ENCODE measurements at regions not wholly inside any gene's neighbourhood (a gene's known extent, or its start where the extent isn't known, plus 50 kb on each side); places are given as distances from the start of the nearest gene placed in this dataset.

- Histone ChIP-seq H4K20me1 (ENCODE audit: insufficient read depth) (no peaks in the 10 kb centered on the region), H3K4me1 (ENCODE audit: insufficient read depth) (no peaks in the 10 kb centered on the region), H3K9me3 (ENCODE audit: low read depth) (no peaks in the 10 kb centered on the region), H3K9ac (no peak overlapping the region), H3K4me2 (ENCODE audit: unreplicated experiment) (no peak overlapping the region), H3K27ac (no peak overlapping the region), H3F3A (ENCODE audit: insufficient read depth) (no peaks in the 10 kb centered on the region), H3K79me2 (ENCODE audit: insufficient read depth) (no peaks in the 10 kb centered on the region), H3K9me2 (ENCODE audit: insufficient read depth) (no peaks in the 10 kb centered on the region), H3K36me3 (ENCODE audit: low read depth) (no peaks in the 10 kb centered on the region), H3K4me3 (no peak overlapping the region), H2AFZ (no peak overlapping the region), H3K27me3 (replicated peaks; ENCODE audit: insufficient read depth) (0 out of 2 replicates have a peak, but pooled peaks cover 7% of the 10 kb centered on the region)
- no peak for DNase-seq
- TF ChIP-seq EZH2phosphoT487 (IDR thresholded peaks at IDR 0.05; ENCODE audit: insufficient read depth, low read depth) = no peak
- TF ChIP-seq EZH2 (IDR thresholded peaks at IDR 0.05; ENCODE audit: insufficient read depth, poor library complexity, severe bottlenecking) = no peak
- WGBS, 2 experiments (ENCODE audit: low coverage in 1 of 2, low lambda C conversion rate in 2 of 2, missing lambda C conversion rate in 2 of 2) = 18 to 23% methylated on average over 4 of the region's 4 CpGs
- in situ Hi-C loops (cut with MboI) = loop anchor here (25.0 kb wide), 1 partner anchor 745 kb away; the partner anchor contains the start of gene SFMBT2
Observed at GRCh38 chr10:6667150-6667549, 87.1 kb upstream of the PRKCQ start.

- Histone ChIP-seq H3K9me2 (ENCODE audit: insufficient read depth) (no peaks in the 10 kb centered on the region), H3K9ac (no peak overlapping the region), H3K4me3 (no peak overlapping the region), H3K27ac (no peak overlapping the region), H3K27me3 (replicated peaks; ENCODE audit: insufficient read depth) (0 out of 2 replicates have a peak, but pooled peaks cover 13% of the 10 kb centered on the region), H3F3A (ENCODE audit: insufficient read depth) (no peaks in the 10 kb centered on the region), H3K4me2 (ENCODE audit: unreplicated experiment) (no peak overlapping the region), H3K9me3 (ENCODE audit: low read depth) (no peaks in the 10 kb centered on the region), H3K36me3 (ENCODE audit: low read depth) (no peaks in the 10 kb centered on the region), H3K4me1 (ENCODE audit: insufficient read depth) (no peaks in the 10 kb centered on the region), H3K79me2 (ENCODE audit: insufficient read depth) (no peaks in the 10 kb centered on the region), H2AFZ (no peak overlapping the region), H4K20me1 (ENCODE audit: insufficient read depth) (no peaks in the 10 kb centered on the region)
- TF ChIP-seq EZH2phosphoT487 (IDR thresholded peaks at IDR 0.05; ENCODE audit: insufficient read depth, low read depth) (no peak), EZH2 (IDR thresholded peaks at IDR 0.05; ENCODE audit: insufficient read depth, poor library complexity, severe bottlenecking) (no peak)
- 56 to 59% methylated on average over 6 of the region's 6 CpGs for WGBS, 2 experiments (ENCODE audit: low coverage in 1 of 2, low lambda C conversion rate in 2 of 2, missing lambda C conversion rate in 2 of 2)
- no peak for DNase-seq
- in situ Hi-C loops (cut with MboI) = loop anchor here (25.0 kb wide), 1 partner anchor 746 kb away; the partner anchor contains the start of gene SFMBT2
Observed at GRCh38 chr10:6665847-6666246, 85.8 kb upstream of the PRKCQ start.

- in situ Hi-C loops (cut with MboI) = loop anchor here (25.0 kb wide), 1 partner anchor 752 kb away; the partner anchor contains the start of gene SFMBT2
- Histone ChIP-seq H3K9ac (no peak overlapping the region), H3K4me1 (ENCODE audit: insufficient read depth) (no peaks in the 10 kb centered on the region), H3K9me2 (ENCODE audit: insufficient read depth) (no peaks in the 10 kb centered on the region), H3K36me3 (ENCODE audit: low read depth) (no peaks in the 10 kb centered on the region), H4K20me1 (ENCODE audit: insufficient read depth) (no peaks in the 10 kb centered on the region), H3K9me3 (ENCODE audit: low read depth) (no peaks in the 10 kb centered on the region), H3K4me2 (ENCODE audit: unreplicated experiment) (no peak overlapping the region), H2AFZ (no peak overlapping the region), H3F3A (ENCODE audit: insufficient read depth) (no peaks in the 10 kb centered on the region), H3K27me3 (replicated peaks; ENCODE audit: insufficient read depth) (peaks cover 20% of the 10 kb centered on the region; the same call in 1 of the 2 replicates), H3K4me3 (no peak overlapping the region), H3K79me2 (ENCODE audit: insufficient read depth) (no peaks in the 10 kb centered on the region), H3K27ac (no peak overlapping the region)
- WGBS, 2 experiments (ENCODE audit: low coverage in 1 of 2, low lambda C conversion rate in 2 of 2, missing lambda C conversion rate in 2 of 2) = 45 to 58% methylated on average over 2 of the region's 2 CpGs
- TF ChIP-seq EZH2 (IDR thresholded peaks at IDR 0.05; ENCODE audit: insufficient read depth, poor library complexity, severe bottlenecking) (no peak), EZH2phosphoT487 (IDR thresholded peaks at IDR 0.05; ENCODE audit: insufficient read depth, low read depth) (no peak)
- no peak for DNase-seq
Observed at GRCh38 chr10:6660460-6660859, 80.4 kb upstream of the PRKCQ start.

- no peak for DNase-seq
- TF ChIP-seq EZH2 (IDR thresholded peaks at IDR 0.05; ENCODE audit: insufficient read depth, poor library complexity, severe bottlenecking) = no peak
- no peak for TF ChIP-seq EZH2phosphoT487 (IDR thresholded peaks at IDR 0.05; ENCODE audit: insufficient read depth, low read depth)
- Histone ChIP-seq H2AFZ (no peak overlapping the region), H3K27ac (no peak overlapping the region), H3K4me3 (no peak overlapping the region), H3K4me1 (ENCODE audit: insufficient read depth) (no peaks in the 10 kb centered on the region), H4K20me1 (ENCODE audit: insufficient read depth) (no peaks in the 10 kb centered on the region), H3K4me2 (ENCODE audit: unreplicated experiment) (no peak overlapping the region), H3F3A (ENCODE audit: insufficient read depth) (no peaks in the 10 kb centered on the region), H3K9me2 (ENCODE audit: insufficient read depth) (no peaks in the 10 kb centered on the region), H3K79me2 (ENCODE audit: insufficient read depth) (no peaks in the 10 kb centered on the region), H3K9ac (no peak overlapping the region), H3K27me3 (replicated peaks; ENCODE audit: insufficient read depth) (peaks cover 20% of the 10 kb centered on the region; the same call in 1 of the 2 replicates), H3K9me3 (ENCODE audit: low read depth) (no peaks in the 10 kb centered on the region), H3K36me3 (ENCODE audit: low read depth) (no peaks in the 10 kb centered on the region)
- in situ Hi-C loops (cut with MboI) = loop anchor here (25.0 kb wide), 1 partner anchor 753 kb away; the partner anchor contains the start of gene SFMBT2
Observed at GRCh38 chr10:6659451-6659850, 79.4 kb upstream of the PRKCQ start.

GRCh38 chr10:6657669-6658068, 77.6 kb upstream of the PRKCQ start:
- Histone ChIP-seq H3K4me2 (ENCODE audit: unreplicated experiment) (no peak overlapping the region), H3K27me3 (replicated peaks; ENCODE audit: insufficient read depth) (peaks cover 20% of the 10 kb centered on the region; the same call in 1 of the 2 replicates), H3F3A (ENCODE audit: insufficient read depth) (no peaks in the 10 kb centered on the region), H3K4me1 (ENCODE audit: insufficient read depth) (no peaks in the 10 kb centered on the region), H3K4me3 (no peak overlapping the region), H2AFZ (no peak overlapping the region), H3K79me2 (ENCODE audit: insufficient read depth) (no peaks in the 10 kb centered on the region), H3K9ac (no peak overlapping the region), H3K27ac (no peak overlapping the region), H4K20me1 (ENCODE audit: insufficient read depth) (no peaks in the 10 kb centered on the region), H3K36me3 (ENCODE audit: low read depth) (no peaks in the 10 kb centered on the region), H3K9me2 (ENCODE audit: insufficient read depth) (no peaks in the 10 kb centered on the region), H3K9me3 (ENCODE audit: low read depth) (no peaks in the 10 kb centered on the region)
- no peak for TF ChIP-seq EZH2phosphoT487 (IDR thresholded peaks at IDR 0.05; ENCODE audit: insufficient read depth, low read depth)
- no peak for TF ChIP-seq EZH2 (IDR thresholded peaks at IDR 0.05; ENCODE audit: insufficient read depth, poor library complexity, severe bottlenecking)
- in situ Hi-C loops (cut with MboI) = loop anchor here (25.0 kb wide), 1 partner anchor 755 kb away; the partner anchor contains the start of gene SFMBT2
- WGBS, 2 experiments (ENCODE audit: low coverage in 1 of 2, low lambda C conversion rate in 2 of 2, missing lambda C conversion rate in 2 of 2) = 22 to 48% methylated on average over 1 of the region's 1 CpG
- DNase-seq = no peak
